Kidney epithelial cell (primary cell): ENCODE measurements at regions not wholly inside any gene's neighbourhood (a gene's known extent, or its start where the extent isn't known, plus 50 kb on each side); places are given as distances from the start of the nearest gene placed in this dataset.

Experiments used
- DNase-seq: peaks from one replicate; pipeline ENCODE4 v3.0.0-alpha.2; 2010; ENCODE audit warnings: low read depth
- H3K27me3 ChIP-seq: 2 replicates; pipeline ENCODE4 v1.6.0; 2011; ENCODE audit warnings: low read length; ENCODE audit not compliant: control insufficient read depth, insufficient read depth
- H3K36me3 ChIP-seq: 2 replicates; pipeline ENCODE4 v1.5.1; 2011; ENCODE audit warnings: low read length; ENCODE audit not compliant: control insufficient read depth, insufficient read depth
- H3K4me3 ChIP-seq: 2 replicates; pipeline ENCODE4 v1.5.1; 2011; ENCODE audit warnings: low read depth, mild to moderate bottlenecking, control low read depth, low read length
- CTCF ChIP-seq: IDR thresholded peaks from 2 replicates; pipeline ENCODE4 v1.5.1; 2011; ENCODE audit warnings: mild to moderate bottlenecking, moderate library complexity, low read length, control low read depth, inconsistent platforms; ENCODE audit not compliant: insufficient read depth, poor library complexity, severe bottlenecking

GRCh38 chr4:103904123-103904522 lies 184.3 kb upstream of the TACR3 start:
- Histone ChIP-seq H3K4me3 (no peak overlapping the region), H3K27me3 (no peaks in the 10 kb centered on the region), H3K36me3 (no peaks in the 10 kb centered on the region)
- TF ChIP-seq CTCF = no peak
- no peak for DNase-seq

GRCh38 chr4:103902730-103903129 lies 182.9 kb upstream of the TACR3 start:
- no peak for TF ChIP-seq CTCF
- H3K36me3 ChIP-seq = no peaks in the 10 kb centered on the region
- no peaks in the 10 kb centered on the region for H3K27me3 ChIP-seq
- no peak overlapping the region for H3K4me3 ChIP-seq
- DNase-seq = no peak

- no peak for TF ChIP-seq CTCF
- no peak overlapping the region for H3K4me3 ChIP-seq
- H3K36me3 ChIP-seq = no peaks in the 10 kb centered on the region
- no peaks in the 10 kb centered on the region for H3K27me3 ChIP-seq
- DNase-seq = no peak
Measured at GRCh38 chr4:103895876-103896465, 176.2 kb upstream of the TACR3 start.

DNA sequence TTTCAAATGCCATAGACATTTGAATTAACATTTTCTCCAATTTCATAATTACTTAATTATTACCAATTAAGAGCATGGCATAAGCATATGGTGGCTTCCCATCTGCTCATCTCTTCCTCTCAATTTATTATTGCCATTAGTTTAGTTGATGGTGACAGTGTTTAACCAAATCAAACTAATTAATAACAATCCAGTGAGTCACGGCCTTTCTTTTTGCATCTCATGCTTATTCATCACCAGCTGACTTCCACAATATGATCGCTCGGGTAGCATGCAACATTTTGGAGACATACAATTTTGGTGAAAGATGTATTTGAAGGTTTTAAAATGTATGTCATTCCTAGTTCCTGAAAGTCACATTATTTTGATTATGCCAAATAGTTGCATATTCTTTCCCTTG lies 172.8 kb upstream of the TACR3 start:
- no peaks in the 10 kb centered on the region for H3K27me3 ChIP-seq
- TF ChIP-seq CTCF = no peak
- DNase-seq = no peak
- H3K4me3 ChIP-seq = no peak overlapping the region
- H3K36me3 ChIP-seq = no peaks in the 10 kb centered on the region

DNA sequence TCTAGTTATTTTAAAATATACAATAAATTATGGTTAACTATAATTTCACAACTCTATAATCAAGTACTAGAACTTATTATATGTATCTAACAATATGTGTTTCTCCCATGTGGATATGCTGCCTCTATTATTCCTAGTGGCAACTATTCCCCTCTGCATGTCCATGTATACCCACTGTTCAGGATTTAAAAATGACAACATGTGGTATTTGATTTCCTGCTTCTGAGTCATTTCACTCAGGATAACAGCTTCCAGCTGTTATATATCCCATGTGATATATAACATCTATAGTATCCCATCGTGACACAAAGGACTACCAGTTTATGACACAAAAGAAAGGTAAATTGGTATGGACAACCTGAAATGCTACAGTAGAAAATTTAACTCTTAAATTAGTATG lies 167.4 kb upstream of the TACR3 start:
- Histone ChIP-seq H3K27me3 (no peaks in the 10 kb centered on the region), H3K36me3 (no peaks in the 10 kb centered on the region), H3K4me3 (no peak overlapping the region)
- DNase-seq = no peak
- TF ChIP-seq CTCF = no peak

DNA sequence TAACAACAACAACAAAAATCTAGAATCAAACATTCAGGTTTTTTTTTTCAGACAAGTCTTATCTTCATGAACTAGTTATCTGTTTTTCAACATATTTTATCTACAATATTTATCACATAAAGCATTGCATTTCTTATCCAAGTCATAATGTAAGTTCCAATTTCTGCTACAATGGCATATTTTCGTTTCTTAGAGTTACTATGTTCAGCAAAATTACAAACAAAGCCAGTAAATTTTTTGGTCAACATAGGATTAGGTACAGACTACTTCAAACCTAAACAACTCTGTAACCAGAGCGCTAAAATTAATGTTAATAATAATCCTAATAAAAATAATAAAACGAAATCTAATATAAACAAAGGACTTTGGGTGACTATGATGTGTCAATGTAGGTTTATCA lies 165.4 kb upstream of the TACR3 start:
- H3K4me3 ChIP-seq = no peak overlapping the region
- H3K27me3 ChIP-seq = no peaks in the 10 kb centered on the region
- DNase-seq = no peak
- no peak for TF ChIP-seq CTCF
- H3K36me3 ChIP-seq = no peaks in the 10 kb centered on the region
